Heart left ventricle (tissue), 16 donors: ENCODE measurements at regions not wholly inside any gene's neighbourhood (a gene's known extent, or its start where the extent isn't known, plus 50 kb on each side); places are given as distances from the start of the nearest gene placed in this dataset.

Source experiments
- ATAC-seq, 4 donors: fragments of 200-7000 bp; cut with Tn5 transposase; one replicate each; pipeline ENCODE4 v1.9.1; 2020 to 2022; ENCODE audit warnings: moderate library complexity in 4 of 4, mild to moderate bottlenecking in 3 of 4, moderate number of reproducible peaks in 1 of 4
- DNase-seq, 5 donors: peaks; one replicate each; pipeline ENCODE4 v3.0.0-alpha.2; 2020
- H3K27ac ChIP-seq, 12 donors: fragments of 200-600 bp; sonication (generic) in 4 of 12; one replicate each; pipeline versions ENCODE4 v1.5.0 to v1.8.0; 2016 to 2022; ENCODE audit warnings: mild to moderate bottlenecking in 2 of 12
- H3K27me3 ChIP-seq, 9 donors: fragments of 200-600 bp; sonication (generic) in 2 of 9; one replicate each; pipeline versions ENCODE4 v1.5.1 to v1.8.0; 2016 to 2022; ENCODE audit warnings: mild to moderate bottlenecking in 3 of 9
- H3K36me3 ChIP-seq, 9 donors: fragments of 200-600 bp; sonication (generic) in 2 of 9; one replicate each; pipeline versions ENCODE4 v1.5.0 to v1.8.0; 2018 to 2022; ENCODE audit warnings: mild to moderate bottlenecking in 2 of 9
- H3K4me1 ChIP-seq, 12 donors: fragments of 200-600 bp; sonication (generic) in 4 of 12; one replicate each; pipeline versions ENCODE4 v1.5.0 to v1.8.0; 2016 to 2022; ENCODE audit warnings: mild to moderate bottlenecking in 3 of 12
- H3K4me3 ChIP-seq, 12 donors: fragments of 200-600 bp; sonication (generic) in 4 of 12; one replicate each; pipeline versions ENCODE4 v1.5.0 to v1.8.0; 2017 to 2022; ENCODE audit warnings: mild to moderate bottlenecking in 9 of 12, moderate library complexity in 4 of 12
- H3K9me3 ChIP-seq, 12 donors: fragments of 200-600 bp; sonication (generic) in 4 of 12; one replicate each; pipeline versions ENCODE4 v1.5.0 to v1.8.0; 2016 to 2022; ENCODE audit warnings: mild to moderate bottlenecking in 1 of 12
- CTCF ChIP-seq, 12 donors: fragments of 200-600 bp; sonication (generic) in 4 of 12; IDR thresholded peaks; one replicate each; pipeline versions ENCODE4 v1.5.0 to v1.8.0; 2018 to 2022; ENCODE audit warnings: antibody characterized with exemption in 12 of 12, mild to moderate bottlenecking in 5 of 12
- POLR2A ChIP-seq, 2 donors: fragments of 450-650 bp; IDR thresholded peaks; one replicate each; pipeline ENCODE4 v1.6.1; 2017; ENCODE audit warnings: antibody characterized with exemption in 2 of 2, mild to moderate bottlenecking in 2 of 2, moderate library complexity in 2 of 2
- WGBS, 4 donors: extraction: QIAGEN DNeasy Blood & Tissue Kit in 2 of 4; methylation state at CpG; one replicate each; pipeline versions ENCODE4 v1.1.5 to v1.1.7; 2013 to 2018; 5-methylcytosine and 5-hydroxymethylcytosine counted together
- intact Hi-C, 10 donors: fragments of 100-400 bp; cut with DNase I; formaldehyde crosslinking; loops; one replicate each; pipeline versions ENCODE4 v1.11.1 to v1.14.2; 2022
- donor health status: ischemic (EF 13 %, LVEDD 7.1; RV severe dilation, severe dysfunction).
- donor health status: healthy with polysubstance abuse.
- donor health status: DM: no; HTN: yes; CAD: no.
- donor health status: DM: no; HTN: no; CAD: no.
- donor health status: ischemic (EF 25% LVEDD 6.9; RV normal size, moderate dysfunction).
- donor health status: ischemic (EF 25% LVEDD 5.7; RV mildly dilated, moderate dysfunction).
- donor health status: healthy.
- donor health status: DM: yes; HTN: yes; CAD: no.
- donor health status: ischemic (EF 35%, LVEDD 5.7; RV mildly dilated, moderate dysfunction).
- donor health status: nonischemic (EF 11% LVEDD 7.7; RV severe dilation, severe dysfunction).
- donor health status: DM: yes; HTN: yes; CAD: no.
- donor health status: PGD.
- donor health status: ischemic (EF 29% LVEDD 5.4; RV normal size, mild dysfunction).
- donor health status: nonischemic (EF 23%, LVEDD 6.1; RV moderate dilation, normal function).

- Histone ChIP-seq H3K27me3 (no peaks in the 10 kb centered on the region), H3K27ac (no peak overlapping the region), H3K4me3 (no peak overlapping the region), H3K36me3 (no peaks in the 10 kb centered on the region), H3K9me3 (peaks cover 0 to 8% (median 0%) of the 10 kb centered on the region in 12 donors), H3K4me1 (no peaks in the 10 kb centered on the region)
- ATAC-seq, result peak in 1 of 4 donors; percentile 24
- TF ChIP-seq CTCF (IDR thresholded peaks at IDR 0.05), result no peak
- no peak for TF ChIP-seq POLR2A (IDR thresholded peaks at IDR 0.05)
- peak in 2 of 5 donors; percentile 16 to 58 for DNase-seq
- intact Hi-C loops, result no loop called here
- 93 to 97% (median 95%) methylated on average over 17 to 27 of the region's 27 CpGs for WGBS, 4 donors
Observed at GRCh38 chr10:10160821-10161312, 856.8 kb upstream of the CELF2 start.

- no peak overlapping the region for H3K27ac ChIP-seq
- peaks cover 0 to 8% (median 0%) of the 10 kb centered on the region in 12 donors for H3K9me3 ChIP-seq
- no peak overlapping the region for H3K4me3 ChIP-seq
- H3K36me3 ChIP-seq, result no peaks in the 10 kb centered on the region
- ATAC-seq, result no peak
- DNase-seq, result no peak
- 71 to 77% (median 75%) methylated on average over 3 of the region's 3 CpGs for WGBS, 4 donors
- intact Hi-C loops, result no loop called here
- TF ChIP-seq CTCF (IDR thresholded peaks at IDR 0.05) (no peak), POLR2A (IDR thresholded peaks at IDR 0.05) (no peak)
- no peaks in the 10 kb centered on the region for H3K27me3 ChIP-seq
- no peaks in the 10 kb centered on the region for H3K4me1 ChIP-seq
Observed at GRCh38 chr10:10164848-10165247, 852.8 kb upstream of the CELF2 start.

- H3K27me3 ChIP-seq, result no peaks in the 10 kb centered on the region
- no peaks in the 10 kb centered on the region for H3K36me3 ChIP-seq
- WGBS, 4 donors, result 51 to 69% (median 65%) methylated on average over 1 of the region's 1 CpG
- no peak overlapping the region for H3K27ac ChIP-seq
- DNase-seq (no peak), ATAC-seq (no peak)
- H3K4me1 ChIP-seq, result no peaks in the 10 kb centered on the region
- intact Hi-C loops, result no loop called here
- H3K9me3 ChIP-seq, result peaks cover 0 to 6% (median 0%) of the 10 kb centered on the region in 12 donors
- TF ChIP-seq POLR2A (IDR thresholded peaks at IDR 0.05), result no peak
- no peak for TF ChIP-seq CTCF (IDR thresholded peaks at IDR 0.05)
- H3K4me3 ChIP-seq, result no peak overlapping the region
Observed at GRCh38 chr10:10165415-10165814, 852.3 kb upstream of the CELF2 start.

GRCh38 chr10:10178476-10178875, 839.2 kb upstream of the CELF2 start:
- H3K36me3 ChIP-seq, result no peaks in the 10 kb centered on the region
- H3K4me3 ChIP-seq, result no peak overlapping the region
- no peaks in the 10 kb centered on the region for H3K4me1 ChIP-seq
- TF ChIP-seq POLR2A (IDR thresholded peaks at IDR 0.05) (no peak), CTCF (IDR thresholded peaks at IDR 0.05) (no peak)
- H3K27ac ChIP-seq, result no peak overlapping the region
- DNase-seq, result no peak
- H3K27me3 ChIP-seq, result no peaks in the 10 kb centered on the region
- H3K9me3 ChIP-seq, result no peaks in the 10 kb centered on the region
- 70 to 83% (median 81%) methylated on average over 3 of the region's 3 CpGs for WGBS, 4 donors
- ATAC-seq, result no peak
- intact Hi-C loops, result no loop called here
